ENCODE measurements at regions not wholly inside any gene's neighbourhood (a gene's known extent, or its start where the extent isn't known, plus 50 kb on each side); places are given as distances from the start of the nearest gene placed in this dataset.

DNA sequence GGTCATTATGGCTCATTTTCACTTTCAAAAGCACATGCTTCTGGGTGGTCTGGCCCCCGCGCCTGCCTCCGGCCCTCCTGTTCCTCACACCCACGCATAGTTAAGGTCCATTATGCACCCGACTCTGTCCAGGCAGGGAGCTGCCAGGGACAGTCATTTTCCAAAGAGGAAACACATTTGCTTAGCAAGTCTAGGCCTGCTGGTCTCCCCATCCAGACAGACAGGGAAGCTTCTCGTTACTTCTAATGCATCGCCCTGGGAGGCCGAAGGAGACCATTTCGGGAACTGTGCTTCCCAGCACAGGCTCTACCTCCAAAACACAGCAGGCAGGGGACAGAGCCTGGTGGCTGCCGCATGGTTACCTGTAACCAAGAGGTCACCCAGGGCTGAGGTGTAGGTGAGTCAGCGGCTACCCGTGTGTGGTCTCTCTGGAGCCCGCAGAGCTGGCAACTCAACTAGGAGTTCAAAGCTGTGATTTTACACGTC is 87.1 kb upstream of the SHANK2 start:
- Mint-ChIP-seq H3K27me3 (peaks cover 13% of the 10 kb centered on the region), H3K4me3 (no peak overlapping the region), H3K9me3 (ENCODE audit: insufficient read depth) (no peaks in the 10 kb centered on the region), H3K27ac (no peak overlapping the region), H3K4me1 (no peaks in the 10 kb centered on the region)
- DNase-seq (no peak), ATAC-seq (ENCODE audit: low read depth) (no peak)
- Histone ChIP-seq H2AFZ (ENCODE audit: insufficient read depth, low read depth, low read length, poor library complexity, severe bottlenecking) (no peak overlapping the region), H3K79me2 (ENCODE audit: control insufficient read depth, insufficient read depth, low read length) (no peaks in the 10 kb centered on the region), H3K4me3 (ENCODE audit: control extremely low read depth in 1 of 5, extremely low read depth in 1 of 5, insufficient read depth in 1 of 5, low read depth in 2 of 5, low read length in 4 of 5) (no peak overlapping the region), H3K4me2 (replicated peaks; ENCODE audit: low read depth, low read length, poor library complexity, severe bottlenecking) (no peak overlapping the region), H3K9ac (ENCODE audit: low read length) (no peak overlapping the region), H3K36me3 (replicated peaks in 1 of 2; ENCODE audit: control extremely low read depth in 1 of 2, control insufficient read depth in 1 of 2, extremely low read depth in 1 of 2, insufficient read depth in 2 of 2, low read length in 1 of 2) (no peaks in the 10 kb centered on the region), H3K27ac (ENCODE audit: low read length in 2 of 2) (no peak overlapping the region), H3K9me3 (ENCODE audit: control extremely low read depth in 1 of 3, control insufficient read depth in 2 of 3, insufficient read depth in 1 of 3, low read length in 2 of 3) (peaks cover 0 to 12% (median 1%) of the 10 kb centered on the region in 3 donors), H4K20me1 (ENCODE audit: control insufficient read depth, insufficient read depth, low read length, poor library complexity, severe bottlenecking) (no peaks in the 10 kb centered on the region), H3K4me1 (ENCODE audit: control insufficient read depth in 2 of 2, insufficient read depth in 2 of 2, low read length in 2 of 2) (no peaks in the 10 kb centered on the region), H3K27me3 (replicated peaks in 1 of 4; ENCODE audit: control extremely low read depth in 1 of 4, control insufficient read depth in 3 of 4, insufficient read depth in 4 of 4, low read length in 3 of 4) (peaks cover 0 to 8% (median 1%) of the 10 kb centered on the region in 4 experiments)
- ChIA-PET POLR2A (no interaction called here), CTCF (no interaction called here)
- WGBS (ENCODE audit: insufficient coverage): 85% methylated on average over 14 of the region's 14 CpGs
- intact Hi-C loops (cut with micrococcal nuclease): no loop called here
- no peak for TF ChIP-seq EZH2 (IDR thresholded peaks at IDR 0.05; ENCODE audit: borderline replicate concordance, insufficient read depth, low read depth, low read length, poor library complexity, severe bottlenecking)
- TF ChIP-seq, protein P1, sequence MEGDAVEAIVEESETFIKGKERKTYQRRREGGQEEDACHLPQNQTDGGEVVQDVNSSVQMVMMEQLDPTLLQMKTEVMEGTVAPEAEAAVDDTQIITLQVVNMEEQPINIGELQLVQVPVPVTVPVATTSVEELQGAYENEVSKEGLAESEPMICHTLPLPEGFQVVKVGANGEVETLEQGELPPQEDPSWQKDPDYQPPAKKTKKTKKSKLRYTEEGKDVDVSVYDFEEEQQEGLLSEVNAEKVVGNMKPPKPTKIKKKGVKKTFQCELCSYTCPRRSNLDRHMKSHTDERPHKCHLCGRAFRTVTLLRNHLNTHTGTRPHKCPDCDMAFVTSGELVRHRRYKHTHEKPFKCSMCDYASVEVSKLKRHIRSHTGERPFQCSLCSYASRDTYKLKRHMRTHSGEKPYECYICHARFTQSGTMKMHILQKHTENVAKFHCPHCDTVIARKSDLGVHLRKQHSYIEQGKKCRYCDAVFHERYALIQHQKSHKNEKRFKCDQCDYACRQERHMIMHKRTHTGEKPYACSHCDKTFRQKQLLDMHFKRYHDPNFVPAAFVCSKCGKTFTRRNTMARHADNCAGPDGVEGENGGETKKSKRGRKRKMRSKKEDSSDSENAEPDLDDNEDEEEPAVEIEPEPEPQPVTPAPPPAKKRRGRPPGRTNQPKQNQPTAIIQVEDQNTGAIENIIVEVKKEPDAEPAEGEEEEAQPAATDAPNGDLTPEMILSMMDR (IDR thresholded peaks at IDR 0.05): no peak

GRCh38 chr11:71338801-71339395 is 86.5 kb upstream of the SHANK2 start:
- H3K27ac ChIP-seq (ENCODE audit: low read length in 2 of 2): no peak overlapping the region
- H3K27ac Mint-ChIP-seq: no peak overlapping the region
- no peaks in the 10 kb centered on the region for H3K4me1 ChIP-seq (ENCODE audit: control insufficient read depth in 2 of 2, insufficient read depth in 2 of 2, low read length in 2 of 2)
- peaks cover 13% of the 10 kb centered on the region for H3K27me3 Mint-ChIP-seq
- H3K9ac ChIP-seq (ENCODE audit: low read length): no peak overlapping the region
- no peak overlapping the region for H2AFZ ChIP-seq (ENCODE audit: insufficient read depth, low read depth, low read length, poor library complexity, severe bottlenecking)
- ChIA-PET POLR2A (no interaction called here), CTCF (no interaction called here)
- ATAC-seq (ENCODE audit: low read depth) (no peak), DNase-seq (no peak)
- intact Hi-C loops (cut with micrococcal nuclease): no loop called here
- no peak for TF ChIP-seq EZH2 (IDR thresholded peaks at IDR 0.05; ENCODE audit: borderline replicate concordance, insufficient read depth, low read depth, low read length, poor library complexity, severe bottlenecking)
- TF ChIP-seq, protein P1 (IDR thresholded peaks at IDR 0.05): no peak
- H3K36me3 ChIP-seq (replicated peaks in 1 of 2; ENCODE audit: control extremely low read depth in 1 of 2, control insufficient read depth in 1 of 2, extremely low read depth in 1 of 2, insufficient read depth in 2 of 2, low read length in 1 of 2): no peaks in the 10 kb centered on the region
- H3K9me3 ChIP-seq (ENCODE audit: control extremely low read depth in 1 of 3, control insufficient read depth in 2 of 3, insufficient read depth in 1 of 3, low read length in 2 of 3): peaks cover 0 to 17% (median 6%) of the 10 kb centered on the region in 3 donors
- peaks cover 0 to 3% (median 1%) of the 10 kb centered on the region in 4 experiments for H3K27me3 ChIP-seq (replicated peaks in 1 of 4; ENCODE audit: control extremely low read depth in 1 of 4, control insufficient read depth in 3 of 4, insufficient read depth in 4 of 4, low read length in 3 of 4)
- H3K4me3 ChIP-seq (ENCODE audit: control extremely low read depth in 1 of 5, extremely low read depth in 1 of 5, insufficient read depth in 1 of 5, low read depth in 2 of 5, low read length in 4 of 5): no peak overlapping the region
- no peaks in the 10 kb centered on the region for H4K20me1 ChIP-seq (ENCODE audit: control insufficient read depth, insufficient read depth, low read length, poor library complexity, severe bottlenecking)
- no peaks in the 10 kb centered on the region for H3K4me1 Mint-ChIP-seq
- H3K4me2 ChIP-seq (replicated peaks; ENCODE audit: low read depth, low read length, poor library complexity, severe bottlenecking): no peak overlapping the region
- H3K79me2 ChIP-seq (ENCODE audit: control insufficient read depth, insufficient read depth, low read length): no peaks in the 10 kb centered on the region
- H3K4me3 Mint-ChIP-seq: no peak overlapping the region
- no peaks in the 10 kb centered on the region for H3K9me3 Mint-ChIP-seq (ENCODE audit: insufficient read depth)
- WGBS (ENCODE audit: insufficient coverage): 87% methylated on average over 9 of the region's 12 CpGs

Data from B cell (primary cell).